ENCODE measurements at regions not wholly inside any gene's neighbourhood (a gene's known extent, or its start where the extent isn't known, plus 50 kb on each side); places are given as distances from the start of the nearest gene placed in this dataset.

DNA sequence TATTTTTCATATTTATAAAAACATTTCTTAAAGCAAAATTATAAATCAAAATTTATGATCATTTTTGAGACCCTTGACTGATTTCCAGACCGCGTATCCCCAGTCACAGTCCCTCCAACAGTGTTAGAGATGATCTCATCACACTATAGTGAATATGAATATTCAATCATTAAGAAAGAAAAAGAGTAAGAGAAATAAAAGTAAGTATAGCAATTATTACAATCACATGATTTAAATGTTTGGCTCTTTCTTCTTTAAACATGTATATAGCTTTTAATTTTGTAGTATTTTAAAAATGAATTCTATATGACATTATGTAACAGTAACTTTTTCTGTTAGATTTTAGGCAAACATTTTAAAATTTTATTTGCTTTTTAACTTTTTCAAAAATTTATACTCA lies 438.3 kb downstream of the RFPL4B start:
- WGBS, 2 donors, result 98 to 99% methylated on average over 2 of the region's 2 CpGs
- Histone ChIP-seq H3K27ac (no peak overlapping the region), H3K9me3 (no peaks in the 10 kb centered on the region), H3K4me1 (no peaks in the 10 kb centered on the region), H3K27me3 (no peaks in the 10 kb centered on the region), H3K4me3 (no peak overlapping the region), H3K36me3 (no peaks in the 10 kb centered on the region)
- no peak for DNase-seq
- no peak for ATAC-seq (ENCODE audit: low FRiP score in 2 of 2)
- TF ChIP-seq, protein P1, sequence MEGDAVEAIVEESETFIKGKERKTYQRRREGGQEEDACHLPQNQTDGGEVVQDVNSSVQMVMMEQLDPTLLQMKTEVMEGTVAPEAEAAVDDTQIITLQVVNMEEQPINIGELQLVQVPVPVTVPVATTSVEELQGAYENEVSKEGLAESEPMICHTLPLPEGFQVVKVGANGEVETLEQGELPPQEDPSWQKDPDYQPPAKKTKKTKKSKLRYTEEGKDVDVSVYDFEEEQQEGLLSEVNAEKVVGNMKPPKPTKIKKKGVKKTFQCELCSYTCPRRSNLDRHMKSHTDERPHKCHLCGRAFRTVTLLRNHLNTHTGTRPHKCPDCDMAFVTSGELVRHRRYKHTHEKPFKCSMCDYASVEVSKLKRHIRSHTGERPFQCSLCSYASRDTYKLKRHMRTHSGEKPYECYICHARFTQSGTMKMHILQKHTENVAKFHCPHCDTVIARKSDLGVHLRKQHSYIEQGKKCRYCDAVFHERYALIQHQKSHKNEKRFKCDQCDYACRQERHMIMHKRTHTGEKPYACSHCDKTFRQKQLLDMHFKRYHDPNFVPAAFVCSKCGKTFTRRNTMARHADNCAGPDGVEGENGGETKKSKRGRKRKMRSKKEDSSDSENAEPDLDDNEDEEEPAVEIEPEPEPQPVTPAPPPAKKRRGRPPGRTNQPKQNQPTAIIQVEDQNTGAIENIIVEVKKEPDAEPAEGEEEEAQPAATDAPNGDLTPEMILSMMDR (IDR thresholded peaks at IDR 0.05), result no peak
- TF ChIP-seq EP300 (IDR thresholded peaks at IDR 0.05) (no peak), POLR2A (IDR thresholded peaks at IDR 0.05) (no peak), POLR2AphosphoS5 (IDR thresholded peaks at IDR 0.05) (no peak)

DNA sequence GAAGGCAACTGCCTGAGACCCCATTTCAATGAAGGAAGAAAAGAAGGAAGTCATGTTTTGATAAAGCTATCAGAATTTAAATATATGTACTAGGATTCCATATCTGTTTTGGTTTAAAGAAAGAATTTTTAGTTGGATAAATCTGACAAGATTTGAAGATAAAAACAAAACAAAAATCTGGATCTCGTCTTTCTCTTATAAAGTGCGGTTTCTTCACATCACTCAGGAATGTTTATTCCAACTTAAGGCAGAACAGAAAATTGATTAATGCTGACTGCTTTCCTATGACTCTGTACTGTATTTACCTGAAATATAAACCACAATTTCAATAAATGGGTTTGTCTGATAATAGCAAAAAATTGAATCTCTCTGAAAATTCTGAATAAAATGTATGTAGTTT lies 439.7 kb downstream of the RFPL4B start:
- ATAC-seq (ENCODE audit: low FRiP score in 2 of 2), result no peak
- 80 to 84% methylated on average over 2 of the region's 2 CpGs for WGBS, 2 donors

GRCh38 chr6:112787371-112787770 lies 440.2 kb downstream of the RFPL4B start:
- H3K27ac ChIP-seq, result no peak overlapping the region
- no peak for DNase-seq
- ATAC-seq (ENCODE audit: low FRiP score in 2 of 2), result no peak
- TF ChIP-seq EP300 (IDR thresholded peaks at IDR 0.05) (no peak), POLR2AphosphoS5 (IDR thresholded peaks at IDR 0.05) (no peak), POLR2A (IDR thresholded peaks at IDR 0.05) (no peak)
- TF ChIP-seq, protein P1 (IDR thresholded peaks at IDR 0.05), result no peak
- H3K36me3 ChIP-seq, result no peaks in the 10 kb centered on the region
- H3K4me3 ChIP-seq, result no peak overlapping the region
- no peaks in the 10 kb centered on the region for H3K27me3 ChIP-seq
- no peaks in the 10 kb centered on the region for H3K9me3 ChIP-seq
- 82 to 86% methylated on average over 6 of the region's 6 CpGs for WGBS, 2 donors
- H3K4me1 ChIP-seq, result no peaks in the 10 kb centered on the region

More for the DNA sequence above, 439.7 kb downstream of the RFPL4B start:
- TF ChIP-seq POLR2AphosphoS5 (IDR thresholded peaks at IDR 0.05), result no peak
- TF ChIP-seq, protein P1 (IDR thresholded peaks at IDR 0.05), result no peak
- TF ChIP-seq EP300 (IDR thresholded peaks at IDR 0.05), result no peak
- TF ChIP-seq POLR2A (IDR thresholded peaks at IDR 0.05), result no peak
- Histone ChIP-seq H3K4me3 (no peak overlapping the region), H3K36me3 (no peaks in the 10 kb centered on the region), H3K9me3 (no peaks in the 10 kb centered on the region), H3K4me1 (no peaks in the 10 kb centered on the region), H3K27ac (no peak overlapping the region), H3K27me3 (no peaks in the 10 kb centered on the region)
- no peak for DNase-seq

DNA sequence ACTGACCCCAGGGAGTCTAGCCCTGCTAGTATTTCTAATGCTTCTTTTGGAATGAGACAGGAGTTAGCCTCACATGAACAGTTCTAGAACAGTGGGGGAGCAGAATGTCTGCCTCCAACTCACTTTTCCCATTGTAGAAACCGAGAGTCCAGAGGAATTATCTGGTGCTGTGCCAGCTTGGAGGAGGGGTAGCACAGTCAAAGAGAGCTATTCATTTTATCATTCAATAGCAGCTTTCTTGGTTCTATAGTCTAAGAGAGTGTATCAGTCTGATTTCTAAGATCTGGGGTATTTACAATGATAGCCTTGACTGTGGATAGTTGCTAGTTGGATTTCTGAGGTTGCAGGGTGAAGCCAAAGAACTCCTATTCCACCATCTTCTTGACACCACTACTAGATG lies 448.2 kb downstream of the RFPL4B start:
- H3K4me1 ChIP-seq, result no peaks in the 10 kb centered on the region
- WGBS, 2 donors, result 72 to 85% methylated on average over 1 of the region's 1 CpG
- no peak for DNase-seq
- H3K36me3 ChIP-seq, result no peaks in the 10 kb centered on the region
- TF ChIP-seq, protein P1 (IDR thresholded peaks at IDR 0.05), result no peak
- TF ChIP-seq POLR2AphosphoS5 (IDR thresholded peaks at IDR 0.05), result no peak
- TF ChIP-seq EP300 (IDR thresholded peaks at IDR 0.05), result no peak
- TF ChIP-seq POLR2A (IDR thresholded peaks at IDR 0.05), result no peak
- no peak overlapping the region for H3K27ac ChIP-seq
- H3K9me3 ChIP-seq, result peaks cover 0 to 4% (median 1%) of the 10 kb centered on the region in 4 donors
- no peak overlapping the region for H3K4me3 ChIP-seq
- no peaks in the 10 kb centered on the region for H3K27me3 ChIP-seq
- no peak for ATAC-seq (ENCODE audit: low FRiP score in 2 of 2)

DNA sequence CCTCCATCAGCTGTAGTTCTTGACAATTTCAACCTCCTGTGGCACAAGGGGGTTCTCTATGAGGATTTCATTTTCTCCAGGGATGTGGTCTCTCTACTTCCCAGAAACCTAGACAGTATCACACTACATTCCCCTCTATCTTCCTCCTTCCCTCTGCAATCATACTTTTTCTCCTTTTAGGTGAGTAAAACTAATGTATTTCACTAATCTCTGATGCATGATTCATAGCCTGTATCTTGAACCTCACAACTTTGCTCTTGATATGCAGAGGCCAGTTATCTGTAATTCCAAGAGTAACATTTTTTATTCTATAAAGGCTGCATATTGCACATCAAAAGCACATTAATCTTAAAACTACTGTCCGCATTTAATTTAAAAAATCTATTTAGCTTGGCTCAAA lies 449.6 kb downstream of the RFPL4B start:
- ATAC-seq (ENCODE audit: low FRiP score in 2 of 2) (no peak), DNase-seq (no peak)
- Histone ChIP-seq H3K4me1 (no peaks in the 10 kb centered on the region), H3K27me3 (no peaks in the 10 kb centered on the region), H3K36me3 (no peaks in the 10 kb centered on the region), H3K27ac (no peak overlapping the region), H3K9me3 (peaks cover 0 to 4% (median 1%) of the 10 kb centered on the region in 4 donors), H3K4me3 (no peak overlapping the region)
- TF ChIP-seq POLR2A (IDR thresholded peaks at IDR 0.05), result no peak
- no peak for TF ChIP-seq EP300 (IDR thresholded peaks at IDR 0.05)
- TF ChIP-seq, protein P1 (IDR thresholded peaks at IDR 0.05), result no peak
- TF ChIP-seq POLR2AphosphoS5 (IDR thresholded peaks at IDR 0.05), result no peak
- 93 to 94% methylated on average over 1 of the region's 1 CpG for WGBS, 2 donors
